Neural cell (in vitro differentiated cells): ENCODE measurements at regions not wholly inside any gene's neighbourhood (a gene's known extent, or its start where the extent isn't known, plus 50 kb on each side); places are given as distances from the start of the nearest gene placed in this dataset.

Source experiments
- H2AFZ ChIP-seq: fragments of 200-600, 300-800 bp; sonication (generic), shearing (Covaris generic); 2 replicates; pipeline ENCODE4 v1.6.0; 2014; ENCODE audit warnings: low read depth, mild to moderate bottlenecking, antibody characterized with exemption, low read length, moderate library complexity
- H3F3A ChIP-seq: fragments of 200-600 bp; shearing (Covaris generic); 2 replicates; pipeline ENCODE4 v1.6.1; 2016; ENCODE audit warnings: mild to moderate bottlenecking, moderate library complexity, mixed read lengths, antibody characterized with exemption, low read length; ENCODE audit not compliant: insufficient read depth, poor library complexity, severe bottlenecking
- H3K27ac ChIP-seq: fragments of 200-600, 300-800 bp; sonication (generic), shearing (Covaris generic); 2 replicates; pipeline ENCODE4 v1.5.1; 2014; ENCODE audit warnings: mild to moderate bottlenecking, low read length, moderate library complexity
- H3K27me3 ChIP-seq: fragments of 300-800, 200-600 bp; sonication (generic), shearing (Covaris generic); 2 replicates; pipeline ENCODE4 v1.6.0; 2014; ENCODE audit warnings: mild to moderate bottlenecking, low read depth, low read length, moderate library complexity; ENCODE audit not compliant: insufficient read depth
- H3K36me3 ChIP-seq: fragments of 300-800, 200-600 bp; sonication (generic), shearing (Covaris generic); 2 replicates; pipeline ENCODE4 v1.5.1; 2014; ENCODE audit warnings: mild to moderate bottlenecking, antibody characterized with exemption, low read length, moderate library complexity; ENCODE audit not compliant: insufficient read depth
- H3K4me2 ChIP-seq: fragments of 300-800, 200-600 bp; sonication (generic), shearing (Covaris generic); 2 replicates; pipeline ENCODE4 v1.6.0; 2014; ENCODE audit warnings: mild to moderate bottlenecking, low read length
- H3K4me3 ChIP-seq: fragments of 300-800, 200-600 bp; sonication (generic), shearing (Covaris generic); 2 replicates; pipeline ENCODE4 v1.5.1; 2014; ENCODE audit warnings: mild to moderate bottlenecking, low read length, moderate library complexity
- H3K79me2 ChIP-seq: fragments of 200-600 bp; shearing (Covaris generic); replicated peaks from 2 replicates; pipeline ENCODE4 v1.6.0; 2014; ENCODE audit warnings: mild to moderate bottlenecking, low read length, moderate library complexity; ENCODE audit not compliant: insufficient read depth
- H3K9ac ChIP-seq: fragments of 300-800, 200-600 bp; sonication (generic), shearing (Covaris generic); 2 replicates; pipeline ENCODE4 v1.6.1; 2016; ENCODE audit warnings: mild to moderate bottlenecking, low read length, mixed read lengths
- H3K9me2 ChIP-seq: fragments of 200-600 bp; shearing (Covaris generic); 2 replicates; pipeline ENCODE4 v1.6.1; 2016; ENCODE audit warnings: mild to moderate bottlenecking, low read length, mixed read lengths; ENCODE audit not compliant: insufficient read depth
- H3K9me3 ChIP-seq: fragments of 200-600, 300-800 bp; sonication (generic), shearing (Covaris generic); 2 replicates; pipeline ENCODE4 v1.6.1; 2016; ENCODE audit warnings: mild to moderate bottlenecking, mixed run types, low read length, moderate library complexity, mixed read lengths
- H4K20me1 ChIP-seq: fragments of 200-600 bp; shearing (Covaris generic); 2 replicates; pipeline ENCODE4 v1.6.1; 2016; ENCODE audit warnings: mild to moderate bottlenecking, mixed run types; ENCODE audit not compliant: insufficient read depth
- CTCF ChIP-seq: fragments of 450-650 bp; IDR thresholded peaks from 2 replicates; pipeline ENCODE4 v1.5.1; 2014; ENCODE audit warnings: antibody characterized with exemption, mild to moderate bottlenecking, moderate library complexity; ENCODE audit not compliant: poor library complexity, severe bottlenecking
- EP300 ChIP-seq: fragments of 450-650 bp; conservative IDR thresholded peaks from 2 replicates; pipeline ENCODE4 v1.6.1; 2014; ENCODE audit warnings: antibody characterized with exemption, mild to moderate bottlenecking, moderate library complexity; ENCODE audit not compliant: poor library complexity, severe bottlenecking
- EZH2 ChIP-seq: fragments of 200-600, 300-800 bp; shearing (Covaris generic), sonication (generic); IDR thresholded peaks from 2 replicates; pipeline ENCODE4 v1.6.1; 2014; ENCODE audit warnings: antibody characterized with exemption, low read length, borderline replicate concordance, mild to moderate bottlenecking; ENCODE audit not compliant: insufficient read depth, poor library complexity, severe bottlenecking
- MXI1 ChIP-seq: fragments of 450-650 bp; conservative IDR thresholded peaks from 2 replicates; pipeline ENCODE4 v1.6.1; 2014; ENCODE audit warnings: antibody characterized with exemption, mild to moderate bottlenecking; ENCODE audit not compliant: poor library complexity, severe bottlenecking
- POLR2AphosphoS5 ChIP-seq: IDR thresholded peaks from 2 replicates; pipeline ENCODE4 v1.6.1; 2012
- RAD21 ChIP-seq: fragments of 450-650 bp; conservative IDR thresholded peaks from 2 replicates; pipeline ENCODE4 v1.6.1; 2014; ENCODE audit warnings: antibody characterized with exemption, mild to moderate bottlenecking, moderate library complexity
- REST ChIP-seq: IDR thresholded peaks from 2 replicates; pipeline ENCODE4 v1.6.1; 2012; ENCODE audit warnings: borderline replicate concordance
- SMC3 ChIP-seq: fragments of 450-650 bp; conservative IDR thresholded peaks from 2 replicates; pipeline ENCODE4 v1.6.1; 2014; ENCODE audit warnings: antibody characterized with exemption, mild to moderate bottlenecking, moderate library complexity; ENCODE audit not compliant: poor library complexity
- TAF1 ChIP-seq: IDR thresholded peaks from 2 replicates; pipeline ENCODE4 v1.6.1; 2012; ENCODE audit warnings: low read depth

GRCh38 chr4:179552131-179552530 lies 2109.9 kb upstream of the AGA start:
- no peaks in the 10 kb centered on the region for H3K9me3 ChIP-seq
- no peaks in the 10 kb centered on the region for H3K27me3 ChIP-seq
- no peak overlapping the region for H3K27ac ChIP-seq
- H3K79me2 ChIP-seq, result no peaks in the 10 kb centered on the region
- H3K36me3 ChIP-seq, result no peaks in the 10 kb centered on the region
- TF ChIP-seq CTCF, result no peak
- TF ChIP-seq SMC3, result no peak
- TF ChIP-seq RAD21, result no peak
- TF ChIP-seq REST, result no peak
- TF ChIP-seq POLR2AphosphoS5, result no peak
- no peak for TF ChIP-seq MXI1
- no peak for TF ChIP-seq EP300
- TF ChIP-seq EZH2, result no peak
- no peak for TF ChIP-seq TAF1
- no peak overlapping the region for H3K9ac ChIP-seq
- H3K4me2 ChIP-seq, result no peak overlapping the region
- H4K20me1 ChIP-seq, result no peaks in the 10 kb centered on the region
- no peaks in the 10 kb centered on the region for H3K9me2 ChIP-seq
- no peak overlapping the region for H3K4me3 ChIP-seq
- no peaks in the 10 kb centered on the region for H3F3A ChIP-seq
- H2AFZ ChIP-seq, result no peak overlapping the region

GRCh38 chr4:179563741-179564140 lies 2121.5 kb upstream of the AGA start:
- no peaks in the 10 kb centered on the region for H3K36me3 ChIP-seq
- H3K27me3 ChIP-seq, result no peaks in the 10 kb centered on the region
- no peak for TF ChIP-seq TAF1
- TF ChIP-seq CTCF, result no peak
- no peak for TF ChIP-seq RAD21
- TF ChIP-seq MXI1, result no peak
- no peak for TF ChIP-seq SMC3
- no peak for TF ChIP-seq EZH2
- no peak for TF ChIP-seq REST
- TF ChIP-seq EP300, result no peak
- TF ChIP-seq POLR2AphosphoS5, result no peak
- no peak overlapping the region for H3K27ac ChIP-seq
- H3K79me2 ChIP-seq, result no peaks in the 10 kb centered on the region
- no peaks in the 10 kb centered on the region for H3F3A ChIP-seq
- H3K9me3 ChIP-seq, result no peaks in the 10 kb centered on the region
- no peak overlapping the region for H3K9ac ChIP-seq
- no peak overlapping the region for H3K4me3 ChIP-seq
- no peaks in the 10 kb centered on the region for H4K20me1 ChIP-seq
- H3K4me2 ChIP-seq, result no peak overlapping the region
- H2AFZ ChIP-seq, result no peak overlapping the region
- H3K9me2 ChIP-seq, result no peaks in the 10 kb centered on the region
